ENCODE measurements at regions not wholly inside any gene's neighbourhood (a gene's known extent, or its start where the extent isn't known, plus 50 kb on each side); places are given as distances from the start of the nearest gene placed in this dataset.
A peak's percentile ranks its signal among the peaks of the same experiment; 100 is the strongest.

GRCh38 chr3:76021376-76021775 is 236.0 kb upstream of the ZNF717 start:
- no peaks in the 10 kb centered on the region for H3K36me3 ChIP-seq
- no peak overlapping the region for H3K27ac ChIP-seq
- H3K4me1 ChIP-seq (replicated peaks): no peaks in the 10 kb centered on the region
- no peak overlapping the region for H3K4me3 ChIP-seq
- DNase-seq (ENCODE audit: low read depth in 1 of 2, low spot score in 2 of 2): no peak
- no peaks in the 10 kb centered on the region for H3K9me3 ChIP-seq (replicated peaks)
- H3K27me3 ChIP-seq (replicated peaks): no peaks in the 10 kb centered on the region

DNA sequence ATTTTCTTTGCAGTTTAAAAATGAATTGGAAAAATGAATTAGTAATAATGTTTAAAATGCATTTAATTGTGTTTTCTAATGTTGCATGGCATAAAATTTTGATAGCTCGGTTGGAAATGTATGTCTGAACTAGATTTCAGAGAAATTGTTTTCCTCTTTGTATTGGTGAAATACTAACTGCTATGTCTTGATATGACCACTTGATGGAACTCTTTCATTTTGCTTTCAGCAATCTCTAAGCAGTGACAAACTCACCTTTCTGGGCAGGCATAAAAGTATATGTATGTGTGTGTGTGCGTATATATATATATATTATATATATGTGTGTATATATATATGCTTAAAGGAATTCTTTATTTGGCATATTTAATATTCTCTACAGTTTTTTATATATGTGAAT is 239.3 kb upstream of the ZNF717 start:
- H3K36me3 ChIP-seq: no peaks in the 10 kb centered on the region
- no peaks in the 10 kb centered on the region for H3K9me3 ChIP-seq (replicated peaks)
- H3K27ac ChIP-seq: no peak overlapping the region
- no peaks in the 10 kb centered on the region for H3K27me3 ChIP-seq (replicated peaks)
- H3K4me1 ChIP-seq (replicated peaks): no peaks in the 10 kb centered on the region
- no peak overlapping the region for H3K4me3 ChIP-seq
- no peak for DNase-seq (ENCODE audit: low read depth in 1 of 2, low spot score in 2 of 2)

- DNase-seq (ENCODE audit: low read depth in 1 of 2, low spot score in 2 of 2): no peak
- no peaks in the 10 kb centered on the region for H3K36me3 ChIP-seq
- H3K9me3 ChIP-seq (replicated peaks): no peaks in the 10 kb centered on the region
- H3K4me3 ChIP-seq: no peak overlapping the region
- H3K27ac ChIP-seq: no peak overlapping the region
- H3K27me3 ChIP-seq (replicated peaks): no peaks in the 10 kb centered on the region
- no peaks in the 10 kb centered on the region for H3K4me1 ChIP-seq (replicated peaks)
Measured at GRCh38 chr3:76025561-76025960, 240.2 kb upstream of the ZNF717 start.

- DNase-seq (ENCODE audit: low read depth in 1 of 2, low spot score in 2 of 2): no peak
- H3K9me3 ChIP-seq (replicated peaks): no peaks in the 10 kb centered on the region
- no peaks in the 10 kb centered on the region for H3K36me3 ChIP-seq
- H3K27ac ChIP-seq: no peak overlapping the region
- H3K4me1 ChIP-seq (replicated peaks): no peaks in the 10 kb centered on the region
- H3K27me3 ChIP-seq (replicated peaks): no peaks in the 10 kb centered on the region
- no peak overlapping the region for H3K4me3 ChIP-seq
Measured at GRCh38 chr3:76026379-76026778, 241.0 kb upstream of the ZNF717 start.

GRCh38 chr3:76028774-76029173 is 243.4 kb upstream of the ZNF717 start:
- H3K4me3 ChIP-seq: no peak overlapping the region
- no peaks in the 10 kb centered on the region for H3K36me3 ChIP-seq
- no peaks in the 10 kb centered on the region for H3K4me1 ChIP-seq (replicated peaks)
- no peaks in the 10 kb centered on the region for H3K9me3 ChIP-seq (replicated peaks)
- DNase-seq (ENCODE audit: low read depth in 1 of 2, low spot score in 2 of 2): no peak
- H3K27ac ChIP-seq: no peak overlapping the region
- H3K27me3 ChIP-seq (replicated peaks): no peaks in the 10 kb centered on the region

- H3K27ac ChIP-seq: no peak overlapping the region
- no peaks in the 10 kb centered on the region for H3K4me1 ChIP-seq (replicated peaks)
- no peaks in the 10 kb centered on the region for H3K27me3 ChIP-seq (replicated peaks)
- no peaks in the 10 kb centered on the region; the same call in 1 of the 2 replicates for H3K9me3 ChIP-seq (replicated peaks)
- H3K4me3 ChIP-seq: no peak overlapping the region
- DNase-seq (ENCODE audit: low read depth in 1 of 2, low spot score in 2 of 2): no peak
- H3K36me3 ChIP-seq: no peaks in the 10 kb centered on the region
Measured at GRCh38 chr3:76034649-76035048, 249.3 kb upstream of the ZNF717 start.

DNA sequence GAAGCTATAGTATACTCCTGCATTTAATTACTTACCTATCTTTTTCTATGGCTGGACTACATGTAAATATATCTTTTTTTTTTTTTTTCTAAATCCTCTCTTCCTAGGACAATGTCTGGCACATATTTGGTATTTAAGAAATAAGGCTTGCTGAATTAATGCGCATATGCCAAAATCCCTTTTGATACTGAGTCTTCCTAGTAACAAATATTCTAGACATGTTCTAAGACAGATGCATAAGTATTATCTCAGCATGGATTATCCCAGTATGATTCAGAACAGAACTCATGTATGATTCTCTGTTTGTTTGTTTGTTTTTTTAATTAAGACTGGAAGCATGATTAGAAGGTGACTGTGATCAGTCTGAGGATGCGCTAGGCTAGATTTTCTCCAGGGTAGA is 249.8 kb upstream of the ZNF717 start:
- no peaks in the 10 kb centered on the region for H3K27me3 ChIP-seq (replicated peaks)

GRCh38 chr3:76038949-76039348 is 253.6 kb upstream of the ZNF717 start:
- H3K9me3 ChIP-seq (replicated peaks): no peaks in the 10 kb centered on the region; the same call in 1 of the 2 replicates
- H3K36me3 ChIP-seq: no peaks in the 10 kb centered on the region
- no peaks in the 10 kb centered on the region for H3K4me1 ChIP-seq (replicated peaks)
- no peak overlapping the region for H3K4me3 ChIP-seq
- H3K27me3 ChIP-seq (replicated peaks): no peaks in the 10 kb centered on the region
- no peak overlapping the region for H3K27ac ChIP-seq
- DNase-seq (ENCODE audit: low read depth in 1 of 2, low spot score in 2 of 2): no peak

More for the DNA sequence above, 249.8 kb upstream of the ZNF717 start:
- Histone ChIP-seq H3K9me3 (replicated peaks) (no peaks in the 10 kb centered on the region; the same call in 1 of the 2 replicates), H3K36me3 (no peaks in the 10 kb centered on the region), H3K4me1 (replicated peaks) (no peaks in the 10 kb centered on the region), H3K4me3 (no peak overlapping the region), H3K27ac (no peak overlapping the region)
- DNase-seq (ENCODE audit: low read depth in 1 of 2, low spot score in 2 of 2): no peak

DNA sequence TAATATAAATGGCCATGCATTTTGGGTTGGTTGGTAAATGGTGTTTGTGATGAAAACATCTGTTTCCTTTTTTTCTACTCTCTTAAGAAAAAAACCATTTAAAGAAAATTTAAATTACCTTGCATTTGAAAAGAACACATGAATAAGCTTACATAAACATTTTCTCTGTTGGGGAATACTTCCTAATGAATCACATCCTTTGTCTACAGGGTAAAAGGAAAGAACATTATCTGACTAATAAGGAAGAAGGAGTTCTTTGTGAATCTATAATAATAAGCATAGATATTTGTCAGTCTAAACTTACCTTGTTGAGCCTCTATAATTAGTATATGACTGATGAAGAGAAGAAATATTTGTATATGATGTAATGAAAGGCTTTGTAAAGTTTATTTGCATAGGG is 254.1 kb upstream of the ZNF717 start:
- H3K4me3 ChIP-seq: no peak overlapping the region
- H3K27ac ChIP-seq: no peak overlapping the region
- no peaks in the 10 kb centered on the region for H3K4me1 ChIP-seq (replicated peaks)

DNA sequence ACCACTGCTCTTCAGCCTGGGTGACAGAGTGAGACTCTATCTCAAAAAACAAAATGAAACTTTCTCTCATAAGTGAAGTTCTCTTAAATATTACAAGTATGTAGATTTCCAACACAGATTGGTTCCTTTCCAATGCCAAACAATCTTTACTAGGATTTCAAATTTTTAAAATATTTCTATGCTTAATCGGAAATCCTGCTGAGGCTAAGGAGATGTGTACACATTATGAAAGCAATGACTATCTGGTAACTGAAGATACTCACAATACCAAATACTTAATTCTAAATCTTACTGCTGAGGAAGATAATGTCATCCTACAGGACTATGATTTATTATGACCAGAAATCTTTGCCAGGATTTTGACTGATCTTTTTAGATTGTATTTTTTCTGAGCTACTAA is 255.6 kb upstream of the ZNF717 start:
- Histone ChIP-seq H3K4me1 (replicated peaks) (no peaks in the 10 kb centered on the region), H3K4me3 (no peak overlapping the region), H3K36me3 (no peaks in the 10 kb centered on the region), H3K27ac (no peak overlapping the region), H3K9me3 (replicated peaks) (no peaks in the 10 kb centered on the region; the same call in 1 of the 2 replicates), H3K27me3 (replicated peaks) (no peaks in the 10 kb centered on the region)
- no peak for DNase-seq (ENCODE audit: low read depth in 1 of 2, low spot score in 2 of 2)

More for the DNA sequence above, 254.1 kb upstream of the ZNF717 start:
- Histone ChIP-seq H3K27me3 (replicated peaks) (no peaks in the 10 kb centered on the region), H3K9me3 (replicated peaks) (no peaks in the 10 kb centered on the region; the same call in 1 of the 2 replicates), H3K36me3 (no peaks in the 10 kb centered on the region)
- DNase-seq (ENCODE audit: low read depth in 1 of 2, low spot score in 2 of 2): no peak

GRCh38 chr3:76043746-76044145 is 258.4 kb upstream of the ZNF717 start:
- no peak for DNase-seq (ENCODE audit: low read depth in 1 of 2, low spot score in 2 of 2)
- H3K9me3 ChIP-seq (replicated peaks): no peaks in the 10 kb centered on the region
- H3K36me3 ChIP-seq: no peaks in the 10 kb centered on the region
- H3K27me3 ChIP-seq (replicated peaks): no peaks in the 10 kb centered on the region
- H3K4me3 ChIP-seq: no peak overlapping the region
- H3K4me1 ChIP-seq (replicated peaks): no peaks in the 10 kb centered on the region
- no peak overlapping the region for H3K27ac ChIP-seq

DNA sequence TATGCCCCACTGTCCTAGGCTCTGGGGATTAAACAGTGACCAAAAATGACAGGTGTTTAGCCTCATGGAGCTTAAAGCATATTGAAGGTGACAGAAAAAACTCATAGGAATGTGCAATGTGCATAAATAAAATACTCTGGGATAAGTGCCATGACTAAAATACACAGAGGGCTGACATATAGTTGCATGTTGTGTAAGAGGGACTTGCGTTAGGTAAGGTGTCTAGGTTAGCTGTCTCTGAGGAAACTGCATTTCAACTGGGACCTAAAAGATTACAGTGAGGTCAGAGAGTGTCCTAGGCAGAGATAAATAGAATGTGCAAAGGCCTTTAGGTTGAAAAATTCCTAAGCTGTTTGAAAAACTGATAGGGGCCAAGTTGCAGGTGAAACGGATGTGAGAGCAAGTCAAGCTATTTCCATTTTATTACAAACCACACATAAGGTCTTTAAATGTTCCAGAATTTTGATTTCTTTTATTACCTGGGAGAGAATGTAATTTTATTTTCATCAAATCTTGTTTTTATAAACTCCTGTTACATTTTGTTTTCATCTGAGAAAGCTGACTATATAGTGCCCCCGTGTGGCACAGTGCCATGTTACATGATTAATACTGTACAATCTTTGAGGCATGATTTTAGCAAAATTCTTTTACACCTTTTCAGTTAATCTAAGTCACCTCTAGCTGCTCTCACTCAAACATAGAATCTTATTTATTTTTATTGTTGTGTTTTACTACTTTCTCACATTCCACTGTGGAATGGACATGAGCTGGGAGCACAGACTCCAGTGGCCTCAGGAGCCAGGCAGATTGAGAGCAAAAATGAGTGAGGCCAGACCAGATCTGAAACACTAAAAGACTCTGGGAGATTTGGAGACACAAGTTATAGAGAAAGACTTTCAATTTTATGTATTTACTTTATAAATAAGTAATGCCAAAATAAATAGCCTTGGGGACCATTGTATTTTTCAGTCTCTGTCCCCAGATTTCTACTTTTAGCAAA is 259.6 kb upstream of the ZNF717 start:
- DNase-seq (ENCODE audit: low read depth in 1 of 2, low spot score in 2 of 2): peak in 1 of 2 experiments; percentile 2
- no peaks in the 10 kb centered on the region for H3K27me3 ChIP-seq (replicated peaks)
- H3K36me3 ChIP-seq: no peaks in the 10 kb centered on the region

DNA sequence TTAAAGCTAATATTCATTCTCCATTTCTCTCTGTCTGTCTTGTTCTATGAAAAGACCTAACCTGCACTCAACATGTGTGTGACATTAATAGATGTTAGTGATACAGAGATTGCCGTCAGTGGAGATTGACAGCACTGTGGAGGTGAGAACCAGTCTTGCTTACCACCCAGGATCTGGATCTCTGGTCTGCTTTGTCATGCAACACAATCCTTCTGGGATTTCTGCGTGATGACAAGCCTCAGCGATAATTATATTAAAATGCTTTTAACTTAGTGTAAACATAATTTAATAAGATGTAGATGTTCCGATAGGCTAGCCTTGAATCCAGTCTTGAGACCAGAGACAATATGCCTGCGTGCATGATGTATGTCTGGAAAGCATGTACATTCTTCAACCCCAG is 262.0 kb upstream of the ZNF717 start:
- H3K27me3 ChIP-seq (replicated peaks): no peaks in the 10 kb centered on the region
- H3K27ac ChIP-seq: no peak overlapping the region
- H3K9me3 ChIP-seq (replicated peaks): no peaks in the 10 kb centered on the region
- H3K4me3 ChIP-seq: no peak overlapping the region
- no peaks in the 10 kb centered on the region for H3K4me1 ChIP-seq (replicated peaks)
- no peaks in the 10 kb centered on the region for H3K36me3 ChIP-seq
- no peak for DNase-seq (ENCODE audit: low read depth in 1 of 2, low spot score in 2 of 2)

More for the DNA sequence above, 259.6 kb upstream of the ZNF717 start:
- Histone ChIP-seq H3K27ac (no peak overlapping the region), H3K4me1 (replicated peaks) (no peaks in the 10 kb centered on the region), H3K4me3 (no peak overlapping the region), H3K9me3 (replicated peaks) (no peaks in the 10 kb centered on the region)

DNA sequence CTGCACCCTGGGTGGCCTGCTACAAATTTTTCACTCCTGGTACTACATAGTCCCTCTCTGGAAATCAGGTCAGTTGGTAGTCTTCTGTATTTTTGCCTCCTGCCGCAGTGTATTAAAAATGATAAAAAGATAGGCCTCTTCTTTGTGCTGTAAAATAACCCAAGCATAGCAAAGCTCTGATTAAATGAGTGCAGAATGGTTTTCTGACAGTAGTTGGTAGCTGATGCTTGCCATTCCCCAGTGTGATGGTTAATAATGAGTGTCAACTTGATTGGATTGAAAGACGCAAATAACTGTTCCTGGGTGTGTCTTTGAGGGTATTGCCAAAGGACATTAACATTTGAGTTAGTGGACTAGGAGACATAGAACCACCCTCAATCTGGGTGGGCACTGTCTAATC is 264.4 kb upstream of the ZNF717 start:
- no peak for DNase-seq (ENCODE audit: low read depth in 1 of 2, low spot score in 2 of 2)
- H3K4me1 ChIP-seq (replicated peaks): no peaks in the 10 kb centered on the region
- no peaks in the 10 kb centered on the region for H3K9me3 ChIP-seq (replicated peaks)
- no peak overlapping the region for H3K27ac ChIP-seq
- H3K27me3 ChIP-seq (replicated peaks): no peaks in the 10 kb centered on the region
- no peaks in the 10 kb centered on the region for H3K36me3 ChIP-seq
- no peak overlapping the region for H3K4me3 ChIP-seq

Data from SJSA1 (cell line).